HG03064 (cell line): ENCODE measurements at regions not wholly inside any gene's neighbourhood (a gene's known extent, or its start where the extent isn't known, plus 50 kb on each side); places are given as distances from the start of the nearest gene placed in this dataset.

Experiments
- ATAC-seq: cut with Tn5 transposase; IDR thresholded peaks from one replicate; pipeline ENCODE4 v1.9.1; 2021; ENCODE audit warnings: low read depth; ENCODE audit not compliant: unreplicated experiment

GRCh38 chr18:25815659-25816058, 274.8 kb downstream of the SS18 start:
- no peak for ATAC-seq

DNA sequence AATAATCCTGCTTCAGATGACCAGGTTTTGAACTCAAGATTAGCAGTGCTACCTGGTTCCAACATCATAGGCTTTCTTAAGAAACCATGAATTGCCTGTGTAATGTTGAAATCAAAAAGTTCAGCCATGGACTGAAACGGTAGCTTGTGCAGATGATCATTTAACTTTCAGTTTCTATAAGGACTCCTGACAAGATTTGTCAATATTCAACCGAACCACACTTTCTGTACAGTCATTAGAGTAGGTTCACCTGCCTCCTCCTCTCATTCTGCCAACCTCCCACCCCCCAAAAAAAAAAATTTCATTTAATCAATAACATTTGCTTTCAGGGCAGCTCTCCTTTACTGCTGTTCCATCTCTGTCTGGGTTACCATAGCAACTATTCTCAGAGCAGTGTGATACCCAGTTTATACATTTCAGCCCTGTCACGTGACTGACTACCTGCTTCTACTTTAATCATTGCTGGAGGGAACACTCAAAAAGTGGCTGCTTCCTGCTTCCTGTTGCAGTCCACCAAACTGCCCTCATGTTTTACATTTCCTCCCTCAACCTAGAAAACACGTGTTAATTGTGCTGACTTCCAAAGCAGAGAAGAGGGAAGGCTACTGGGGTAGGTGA, 275.5 kb downstream of the SS18 start:
- peak; percentile 90 for ATAC-seq

DNA sequence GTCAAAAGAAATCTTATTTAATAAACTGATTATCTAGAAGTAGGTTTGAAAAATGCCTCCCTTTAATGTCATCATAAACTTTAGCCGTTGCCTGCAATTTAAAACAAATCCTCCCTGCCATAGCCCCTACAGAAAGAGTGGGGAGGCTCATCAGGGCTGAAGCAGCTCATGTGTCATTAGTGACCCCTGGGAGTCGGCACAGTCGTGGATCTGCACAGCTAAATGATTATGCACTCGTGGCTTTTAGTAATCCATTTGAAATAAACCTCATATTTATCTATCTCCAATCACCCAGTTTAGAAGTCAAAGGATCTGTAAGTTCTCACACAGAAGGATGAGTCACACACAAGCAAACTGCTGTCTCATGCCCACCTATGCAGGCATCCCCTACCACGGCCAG, 277.3 kb downstream of the SS18 start:
- ATAC-seq = no peak

GRCh38 chr18:25810736-25811135, 279.7 kb downstream of the SS18 start:
- no peak for ATAC-seq

- ATAC-seq = no peak
Observed at GRCh38 chr18:25805939-25806338, 284.5 kb downstream of the SS18 start.

DNA sequence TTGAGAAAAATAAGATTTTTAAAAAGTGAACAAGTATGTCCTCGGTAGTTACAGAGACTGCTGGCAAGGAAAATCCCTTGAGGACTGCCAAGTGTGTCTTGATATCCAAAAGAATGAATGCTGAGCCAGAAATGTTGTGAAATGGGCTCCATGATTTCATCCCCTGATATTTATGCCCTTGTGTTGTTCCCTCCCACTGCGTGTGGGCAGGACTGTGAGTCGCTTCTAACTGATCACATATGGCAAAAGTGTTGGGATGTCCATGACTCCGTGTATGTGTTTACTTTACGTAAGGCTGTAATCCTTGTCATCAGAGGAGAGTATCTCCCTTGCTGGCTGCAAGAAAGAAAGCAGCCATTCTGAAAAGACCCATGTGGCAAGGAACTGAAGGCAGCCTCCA, 285.1 kb downstream of the SS18 start:
- no peak for ATAC-seq

DNA sequence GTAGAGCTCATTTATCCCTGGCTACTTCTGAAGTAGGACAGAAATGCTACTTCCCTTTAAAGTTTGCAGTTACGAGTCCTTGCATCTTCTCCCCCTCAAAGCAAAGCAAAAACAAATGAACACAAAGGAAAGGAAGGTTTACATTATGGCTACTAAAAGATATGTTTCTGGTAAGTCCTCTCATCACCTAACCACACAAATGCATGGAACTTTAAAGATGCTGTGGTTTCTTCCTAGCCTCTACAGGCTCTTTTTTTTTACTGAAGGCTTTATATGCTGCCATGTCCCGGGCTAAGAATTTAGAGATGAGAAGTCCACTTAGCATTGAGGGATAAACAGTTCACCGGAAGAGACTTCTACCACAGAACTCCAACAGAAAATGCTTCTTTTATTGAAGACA, 291.2 kb downstream of the SS18 start:
- no peak for ATAC-seq

- ATAC-seq = no peak
Observed at GRCh38 chr18:25798046-25798445, 292.4 kb downstream of the SS18 start.

- ATAC-seq = no peak
Observed at GRCh38 chr18:25795213-25795612, 295.2 kb downstream of the SS18 start.

- ATAC-seq = no peak
Observed at GRCh38 chr18:25787276-25787675, 303.1 kb downstream of the SS18 start.

DNA sequence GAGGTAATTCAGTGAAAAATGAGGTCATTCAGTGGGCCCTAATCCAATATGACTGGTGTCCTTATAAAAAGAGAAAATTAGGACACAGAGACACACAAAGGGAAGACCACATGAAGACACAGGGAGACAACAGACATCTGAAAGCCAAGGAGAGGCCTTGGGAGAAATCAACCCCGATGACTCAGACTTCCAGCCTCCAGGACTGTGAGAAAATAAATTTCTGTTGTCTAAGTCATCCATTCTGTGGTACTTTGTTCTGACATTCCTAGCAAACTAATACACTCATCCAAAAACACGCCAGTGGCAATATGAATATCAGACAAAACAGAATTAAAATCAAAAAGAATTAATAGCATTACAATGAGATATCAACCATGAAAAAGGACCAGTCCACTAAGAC, 303.7 kb downstream of the SS18 start:
- no peak for ATAC-seq

GRCh38 chr18:25780105-25780504, 310.3 kb downstream of the SS18 start:
- no peak for ATAC-seq

GRCh38 chr18:25771796-25772195, 318.6 kb downstream of the SS18 start:
- ATAC-seq = no peak

- no peak for ATAC-seq
Observed at GRCh38 chr18:25764777-25765176, 325.6 kb downstream of the SS18 start.

- ATAC-seq = no peak
Observed at GRCh38 chr18:25759111-25759510, 331.3 kb downstream of the SS18 start.

DNA sequence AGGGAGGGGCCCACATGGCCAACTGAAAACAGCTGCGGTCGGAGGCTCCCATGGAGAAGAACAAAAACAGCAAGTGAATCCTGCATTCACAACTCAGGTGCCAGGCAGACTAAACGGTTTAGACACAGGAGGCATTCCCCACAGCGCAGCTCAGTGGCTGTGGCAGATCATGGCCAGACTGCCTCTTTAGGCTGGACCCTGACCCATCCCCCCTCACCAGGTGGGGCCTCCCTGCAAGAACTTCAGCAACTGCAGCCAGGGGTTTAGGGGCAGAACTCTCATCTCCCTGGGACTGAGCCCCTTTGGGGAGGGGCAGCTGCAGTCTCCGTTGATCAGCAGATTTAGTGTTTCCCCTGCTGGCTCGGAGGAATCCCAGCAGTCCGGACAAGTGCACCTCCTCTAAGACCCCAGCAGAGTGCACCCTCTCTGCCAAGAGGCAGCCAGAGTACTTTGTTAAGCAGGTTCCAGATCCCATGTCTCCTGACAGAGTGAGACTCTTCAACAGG, 346.7 kb downstream of the SS18 start:
- ATAC-seq = no peak

DNA sequence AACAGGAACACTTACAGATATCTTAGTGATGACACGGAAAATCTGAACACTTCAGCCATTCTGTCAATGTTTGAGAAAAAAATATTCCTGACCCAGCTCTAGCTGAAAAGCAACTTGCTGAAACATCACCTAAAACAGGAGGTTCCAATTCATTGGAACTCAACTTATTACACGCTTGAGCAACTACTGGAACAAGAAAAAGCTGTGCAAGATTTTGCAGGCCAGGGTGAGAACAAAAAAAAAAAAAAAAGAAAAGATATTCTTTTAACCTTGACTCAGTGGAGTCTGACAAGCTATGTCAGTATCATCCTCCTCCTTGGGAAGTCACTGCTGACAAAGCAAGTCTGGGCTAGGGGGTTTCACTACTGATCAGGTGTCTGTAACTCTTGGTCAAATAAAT, 351.0 kb downstream of the SS18 start:
- no peak for ATAC-seq

DNA sequence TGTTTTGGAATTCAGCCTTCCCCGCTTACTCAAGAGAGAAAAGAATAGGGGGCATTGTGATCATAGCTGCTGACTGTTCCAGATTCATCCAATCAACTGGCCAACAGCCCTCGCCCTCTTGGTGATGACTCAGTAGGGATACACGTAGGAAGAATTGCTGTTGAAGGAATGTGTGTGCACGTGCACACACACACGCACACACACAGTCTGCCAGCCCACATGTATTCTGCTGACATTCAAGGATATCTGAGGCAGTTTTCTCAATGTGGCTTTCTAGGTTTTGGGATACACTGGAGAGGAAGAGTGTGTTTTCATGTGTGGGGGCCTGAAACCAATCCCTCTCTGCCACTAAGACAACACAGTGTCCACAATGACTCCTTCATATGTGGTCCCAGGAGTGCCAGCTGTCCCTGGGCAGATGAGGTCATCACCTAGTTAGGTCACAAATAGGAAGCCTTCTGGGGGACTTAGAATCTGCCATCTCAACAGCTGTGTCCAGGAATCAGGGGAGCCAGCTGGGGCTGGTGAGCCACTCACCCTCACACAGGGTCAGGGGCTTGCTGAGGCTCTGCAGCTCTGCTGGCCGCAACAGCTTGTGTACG, 352.6 kb downstream of the SS18 start:
- no peak for ATAC-seq

GRCh38 chr18:25736516-25736915, 353.9 kb downstream of the SS18 start:
- ATAC-seq = no peak

DNA sequence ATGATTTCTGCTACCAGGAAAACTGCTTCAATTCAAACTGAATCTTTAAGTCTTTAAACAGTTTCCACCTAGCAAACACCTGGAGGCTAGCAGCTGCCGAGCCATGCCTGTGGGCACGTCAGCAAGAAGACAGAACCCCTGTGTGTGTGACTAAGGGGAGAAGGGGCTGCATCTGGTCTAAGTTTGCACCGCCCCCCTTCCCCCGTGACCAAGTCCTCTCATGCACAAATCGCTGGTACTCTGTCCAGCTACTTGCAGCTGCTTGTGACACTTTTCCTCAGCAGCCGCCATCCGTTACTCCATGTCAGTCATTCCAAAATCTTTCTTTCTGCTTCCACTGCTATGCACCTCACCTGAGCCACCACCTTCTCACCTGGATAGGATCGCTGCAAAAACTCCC, 355.0 kb downstream of the SS18 start:
- ATAC-seq = no peak

DNA sequence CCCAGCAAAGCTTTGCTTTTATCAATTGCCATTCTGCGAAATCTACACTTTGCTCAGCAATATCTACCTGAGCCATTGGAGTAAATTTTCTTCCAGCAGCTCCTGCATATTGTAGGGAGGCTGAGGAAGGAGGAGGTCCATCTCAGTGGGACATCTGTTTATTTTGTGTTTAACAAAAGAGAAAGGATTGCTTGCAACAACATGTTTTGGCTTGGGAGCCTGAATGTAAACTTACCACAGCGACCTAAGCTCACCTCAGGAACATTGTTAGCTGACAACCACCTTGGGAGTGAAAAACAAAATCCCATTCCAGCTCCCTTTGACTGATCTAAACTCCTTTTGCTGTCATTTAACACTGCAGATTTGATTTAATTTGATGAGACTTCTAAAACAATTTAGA, 356.1 kb downstream of the SS18 start:
- ATAC-seq = no peak

DNA sequence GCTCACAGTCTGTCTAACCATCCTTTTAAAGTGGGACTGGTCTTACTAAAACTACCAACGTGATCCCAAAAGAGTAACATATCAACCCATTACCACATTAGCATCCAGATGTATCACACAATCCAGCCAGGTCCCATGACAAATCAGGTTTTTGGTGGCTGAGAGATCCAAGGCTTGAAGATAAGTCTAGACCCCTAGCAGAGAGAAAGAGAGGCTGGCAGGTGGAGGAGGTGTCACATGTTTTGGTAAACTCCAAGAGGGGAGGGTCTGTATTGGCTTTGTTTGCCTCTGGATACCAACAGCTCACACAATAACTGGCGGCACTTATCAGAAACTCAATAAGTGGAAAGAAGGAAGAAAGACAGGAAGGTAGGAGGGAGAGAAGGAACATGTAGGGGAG, 357.6 kb downstream of the SS18 start:
- no peak for ATAC-seq

- no peak for ATAC-seq
Observed at GRCh38 chr18:25729072-25729471, 361.3 kb downstream of the SS18 start.
